ENCODE measurements at regions not wholly inside any gene's neighbourhood (a gene's known extent, or its start where the extent isn't known, plus 50 kb on each side); places are given as distances from the start of the nearest gene placed in this dataset.

- TF ChIP-seq CTCF (IDR thresholded peaks at IDR 0.05), result no peak
- no peak for TF ChIP-seq EZH2 (IDR thresholded peaks at IDR 0.05; ENCODE audit: borderline replicate concordance, insufficient read depth, low read depth, low read length, poor library complexity, severe bottlenecking)
Measured at GRCh38 chr5:100249211-100249883, 285.8 kb upstream of the FAM174A start.

Data from B cell (primary cell).